ENCODE measurements at regions not wholly inside any gene's neighbourhood (a gene's known extent, or its start where the extent isn't known, plus 50 kb on each side); places are given as distances from the start of the nearest gene placed in this dataset.

GRCh38 chr3:34237946-34238345 lies 439.5 kb downstream of the PDCD6IP start:
- TF ChIP-seq CTCF (IDR thresholded peaks at IDR 0.05; ENCODE audit: poor library complexity, severe bottlenecking) (no peak), EZH2 (IDR thresholded peaks at IDR 0.05; ENCODE audit: borderline replicate concordance, insufficient read depth, low read length, poor library complexity, severe bottlenecking) (no peak), POLR2AphosphoS5 (IDR thresholded peaks at IDR 0.05) (no peak), EP300 (conservative IDR thresholded peaks at IDR 0.05; ENCODE audit: poor library complexity, severe bottlenecking) (no peak)

All from neural cell (in vitro differentiated cells).